Stimulated activated CD4-positive, alpha-beta T cell treated with anti-CD3 and anti-CD28 coated beads, Interleukin-12 subunit alpha, Interleukin-12 subunit beta, amount 100 ng/mL, for 24 hours (primary cell): ENCODE measurements at regions not wholly inside any gene's neighbourhood (a gene's known extent, or its start where the extent isn't known, plus 50 kb on each side); places are given as distances from the start of the nearest gene placed in this dataset.

ENCODE experiments used
- DNase-seq, 2 experiments: peaks; one replicate each; pipeline ENCODE4 v3.0.0-alpha.2; 2020; ENCODE audit warnings: low read depth in 2 of 2

DNA sequence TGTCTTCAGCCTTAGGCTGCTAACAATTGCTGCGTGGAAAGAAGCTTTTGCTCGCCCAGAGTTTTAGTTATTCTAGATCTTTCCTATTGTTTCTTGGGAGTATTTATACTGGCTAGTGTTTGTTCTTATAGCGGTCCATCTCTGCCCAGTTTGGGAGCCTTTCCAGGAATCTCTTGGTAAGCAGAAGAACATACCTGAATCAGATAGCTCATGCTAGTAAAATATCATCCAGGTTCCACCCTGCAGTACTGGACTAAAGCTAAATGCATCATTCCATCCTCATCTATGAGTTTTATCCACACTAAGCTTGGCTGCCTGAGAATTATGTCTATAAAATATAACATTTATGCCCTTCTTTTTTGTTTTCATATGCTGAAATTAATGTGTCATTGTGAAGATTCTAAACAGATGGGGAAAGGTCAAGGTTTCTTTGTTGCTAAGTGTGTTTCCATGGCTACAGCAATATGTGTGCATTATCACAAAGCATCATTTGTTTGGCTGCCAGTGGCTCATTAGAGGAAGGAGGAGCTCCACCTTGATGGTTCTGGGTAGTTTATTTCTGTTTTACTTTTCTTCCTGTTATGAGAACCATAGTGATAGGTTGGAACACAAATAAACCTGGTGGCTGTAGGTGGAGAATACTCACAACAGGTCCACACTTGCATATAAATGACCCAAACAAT lies 182.8 kb downstream of the PIK3C3 start:
- no peak for DNase-seq

DNA sequence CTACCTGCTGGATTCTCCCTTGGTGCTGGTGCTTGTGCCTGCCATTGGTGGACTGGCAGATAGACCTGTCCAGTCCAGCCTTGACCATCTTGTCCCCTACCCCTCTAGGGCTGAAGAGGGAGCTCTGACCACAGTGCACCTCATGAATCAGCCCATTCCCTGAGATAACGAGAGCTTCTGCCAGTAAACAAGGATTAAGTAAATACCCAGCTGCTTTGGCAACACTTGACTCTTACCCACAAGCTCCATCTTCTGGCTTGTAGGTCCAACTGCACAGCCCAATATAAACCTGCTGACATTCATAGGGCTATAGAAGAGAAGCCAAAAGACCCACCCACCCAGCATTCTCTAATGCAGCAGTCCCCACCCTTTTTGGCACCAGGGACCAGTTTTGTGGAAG lies 186.4 kb downstream of the PIK3C3 start:
- DNase-seq: no peak

DNA sequence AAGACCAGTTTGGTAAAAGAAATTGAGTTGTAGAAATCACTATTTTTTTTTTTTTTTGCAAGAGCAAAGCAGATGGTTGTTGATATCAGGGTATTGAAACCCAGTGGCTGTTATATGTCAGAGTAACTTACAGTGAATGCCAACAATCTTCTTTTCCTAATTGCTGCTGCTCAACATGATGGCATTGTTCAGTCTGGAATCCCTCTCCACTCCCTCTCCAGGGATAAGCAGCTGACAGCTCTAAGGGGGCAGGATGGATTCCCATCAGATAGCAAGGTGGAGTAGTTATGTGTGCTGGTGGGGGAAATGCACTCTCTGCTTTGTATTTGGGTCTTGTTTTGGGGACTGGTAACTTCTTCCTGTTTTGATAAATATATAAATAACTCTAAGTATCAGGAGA lies 200.0 kb downstream of the PIK3C3 start:
- DNase-seq: no peak

DNA sequence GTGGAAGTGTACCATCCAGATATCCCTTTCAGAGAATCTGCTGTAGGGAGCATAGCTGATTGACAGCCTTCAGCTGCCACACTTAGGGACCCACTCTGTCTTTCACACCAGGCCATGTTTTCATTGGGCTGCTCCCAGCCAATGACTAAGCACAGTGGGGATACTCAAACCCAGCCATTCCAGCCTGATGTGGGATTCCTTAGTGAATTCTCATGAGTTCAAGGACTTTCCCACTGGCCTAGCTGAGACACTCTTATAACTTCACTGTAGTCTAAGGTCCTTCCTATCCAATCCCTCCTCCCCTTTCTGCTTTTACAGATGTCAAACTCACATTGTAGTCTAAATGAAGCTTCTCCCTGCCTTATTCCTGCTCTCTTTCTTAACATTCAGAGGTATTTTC lies 201.2 kb downstream of the PIK3C3 start:
- DNase-seq: no peak

DNA sequence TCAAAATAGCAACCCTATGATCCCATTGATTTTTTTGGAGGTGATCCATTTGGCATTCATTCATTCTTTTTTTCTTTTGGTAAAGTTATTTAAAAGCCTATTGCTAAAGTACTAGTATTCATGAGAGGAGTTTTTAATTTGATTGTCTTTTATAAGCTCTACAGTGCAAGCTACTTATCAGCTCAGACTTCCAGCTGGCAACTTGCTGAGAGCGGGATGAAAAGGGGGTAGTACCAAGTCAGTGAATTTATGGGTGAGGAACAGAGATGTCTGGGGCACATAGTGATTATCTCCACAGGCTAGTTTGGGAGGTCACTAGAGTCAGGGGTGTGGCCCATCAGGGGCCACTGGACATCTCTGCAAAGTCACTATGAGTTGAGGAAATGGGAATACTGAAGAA lies 202.4 kb downstream of the PIK3C3 start:
- DNase-seq: no peak

DNA sequence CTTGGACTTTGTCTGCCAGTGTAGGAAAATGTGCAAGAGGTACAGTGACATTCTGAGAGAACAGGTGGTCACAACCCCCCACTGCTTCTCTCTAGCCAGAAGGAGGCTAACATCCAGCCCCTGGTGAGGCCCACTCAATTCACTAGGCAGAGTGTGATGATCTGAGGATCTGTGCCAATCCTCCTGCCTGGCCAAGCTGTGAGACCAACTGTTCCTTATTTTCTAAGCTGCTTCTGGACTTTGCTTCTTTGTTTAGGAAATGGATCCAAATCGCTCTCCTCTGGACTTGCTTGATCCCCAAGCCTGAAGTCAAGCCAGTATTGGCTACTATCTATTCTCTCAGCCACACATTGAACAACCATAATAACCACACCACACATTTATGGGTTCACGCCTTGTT lies 202.8 kb downstream of the PIK3C3 start:
- no peak for DNase-seq

DNA sequence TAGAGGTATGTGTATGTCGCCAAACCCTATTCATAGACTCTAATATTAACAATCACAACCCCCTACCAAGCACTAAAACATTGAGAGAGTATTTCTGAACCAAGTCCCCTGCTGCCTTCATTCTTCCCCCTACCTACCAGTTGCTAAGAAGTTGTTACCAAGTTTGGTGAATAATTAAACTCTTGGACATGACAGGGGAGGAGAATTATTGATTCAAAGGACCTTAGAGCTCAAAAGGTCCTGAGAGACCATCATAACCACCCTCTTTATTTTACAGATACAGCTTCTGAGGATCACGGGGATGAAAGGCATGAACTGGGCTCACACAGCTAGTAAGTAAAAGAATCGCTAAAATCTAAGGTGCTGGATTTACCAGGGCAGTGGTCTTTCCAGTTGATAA lies 204.1 kb downstream of the PIK3C3 start:
- DNase-seq: no peak

DNA sequence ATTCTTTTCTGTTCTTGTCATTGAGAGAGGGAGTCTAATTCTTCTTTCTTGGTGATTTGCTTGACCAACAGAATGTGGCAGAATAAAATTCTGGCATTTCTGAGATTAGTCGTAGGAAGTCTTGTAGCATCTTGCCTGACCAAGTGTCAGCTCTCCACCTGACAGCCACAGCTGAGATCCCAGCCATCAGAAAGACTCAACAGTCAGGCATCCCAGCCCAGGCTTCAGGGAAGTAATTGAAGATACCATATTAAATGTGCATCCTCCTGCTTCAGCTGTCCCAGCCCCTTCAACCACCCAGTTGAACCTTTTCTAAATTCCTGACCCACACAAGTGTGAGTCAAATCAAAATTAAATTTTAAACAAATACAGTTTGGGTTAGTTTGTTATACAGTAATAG lies 208.3 kb downstream of the PIK3C3 start:
- no peak for DNase-seq

DNA sequence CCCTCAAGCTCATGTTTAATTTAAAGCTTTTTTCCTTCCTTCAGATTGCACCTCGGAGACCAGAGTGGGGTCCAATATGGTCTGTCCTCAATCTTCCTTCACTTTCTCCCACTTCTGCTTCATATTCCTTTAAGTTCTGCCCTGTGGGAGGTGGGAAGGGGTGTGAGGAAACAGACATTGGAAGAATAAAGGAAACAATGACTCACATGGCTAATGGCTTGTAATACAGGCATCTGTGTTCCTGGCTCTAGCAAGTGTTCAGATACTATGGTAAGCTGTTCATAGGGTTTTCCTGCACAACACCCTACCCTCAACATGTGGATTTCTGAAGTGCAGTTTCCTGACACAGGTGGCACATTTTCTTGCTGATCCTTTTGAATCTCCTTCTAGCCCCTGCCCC lies 209.5 kb downstream of the PIK3C3 start:
- DNase-seq: no peak

DNA sequence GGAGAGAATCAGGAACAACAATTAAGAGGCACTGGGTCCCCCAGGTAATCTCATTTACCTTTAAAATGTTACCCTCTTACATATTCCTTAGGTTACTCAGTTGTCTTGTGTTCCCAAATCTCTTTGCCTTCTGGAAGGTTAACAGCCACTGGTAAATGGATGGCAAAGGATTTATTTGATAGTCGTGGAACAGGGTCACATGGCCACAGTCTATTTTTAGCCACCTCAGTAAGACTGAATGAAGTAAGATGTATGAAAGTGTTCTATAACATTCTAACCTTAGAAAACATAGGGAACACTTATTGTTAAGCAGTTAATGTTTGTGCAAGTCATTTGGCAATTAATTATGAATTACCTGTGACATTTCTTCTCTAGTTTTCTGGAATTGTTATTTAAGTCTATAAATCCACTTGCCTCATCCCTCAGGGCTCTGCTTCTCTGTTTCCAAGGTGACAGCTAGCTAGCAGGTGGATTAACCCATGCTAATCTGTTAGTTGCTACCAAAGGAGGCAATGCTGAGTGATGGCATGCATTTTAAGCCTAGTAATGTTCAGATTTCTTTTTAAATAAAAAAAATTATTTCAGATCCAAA lies 211.0 kb downstream of the PIK3C3 start:
- no peak for DNase-seq

DNA sequence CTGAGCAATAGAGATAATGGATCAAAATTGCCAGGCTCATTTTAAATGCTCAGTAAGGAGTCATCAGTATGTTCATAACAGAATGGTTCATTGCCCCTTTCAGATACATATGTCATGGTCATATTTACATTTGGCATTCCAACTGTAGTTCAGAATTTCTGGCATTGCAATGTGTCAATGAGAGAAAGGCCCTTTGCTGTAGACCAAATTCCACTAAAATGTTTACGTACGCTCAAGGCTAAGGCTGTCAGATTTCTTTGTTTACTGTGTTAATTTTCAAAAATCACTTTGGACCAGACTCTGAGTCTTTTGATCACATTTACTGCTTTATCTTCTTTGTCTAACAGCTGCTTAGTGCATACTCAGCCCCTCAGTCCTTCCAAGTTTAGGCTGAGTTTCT lies 213.5 kb downstream of the PIK3C3 start:
- DNase-seq: no peak

DNA sequence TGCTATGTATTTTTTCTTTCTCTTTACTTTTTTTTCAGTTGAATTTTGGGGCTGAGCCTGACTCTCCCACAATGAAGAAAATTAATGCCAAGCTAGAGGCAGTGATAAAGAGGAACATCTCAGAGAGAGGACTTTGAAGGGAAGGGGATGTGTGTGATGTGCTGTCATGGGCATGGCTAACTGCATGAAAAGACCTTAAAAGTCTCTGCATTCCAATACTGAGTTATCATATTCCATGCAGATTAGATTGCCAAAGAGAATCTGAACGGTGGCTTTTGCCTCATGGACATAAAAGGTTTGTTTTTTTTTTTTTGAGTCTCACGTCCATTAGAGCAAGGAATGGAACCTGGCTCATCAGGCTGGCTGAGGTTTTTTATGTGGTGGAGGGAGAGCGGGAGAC lies 213.9 kb downstream of the PIK3C3 start:
- DNase-seq: no peak

DNA sequence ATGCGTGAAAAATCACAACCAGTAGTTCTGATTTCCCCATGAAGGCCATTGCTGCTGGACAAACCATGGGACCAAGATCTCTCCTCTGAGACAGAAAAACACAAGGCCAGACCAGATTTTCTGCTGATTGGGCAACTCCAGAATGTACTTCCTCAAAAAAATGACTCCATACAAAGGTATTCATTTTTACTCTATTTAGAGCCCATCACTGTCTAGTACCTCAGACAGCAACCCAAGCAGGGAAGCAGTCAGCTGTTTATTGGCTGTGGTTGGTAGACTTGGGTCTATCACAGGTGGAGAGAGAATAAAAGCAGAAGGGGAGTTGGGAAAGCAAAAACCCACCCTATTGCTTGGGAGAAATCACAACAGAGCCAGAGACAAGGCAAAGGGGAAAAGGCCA lies 219.9 kb downstream of the PIK3C3 start:
- no peak for DNase-seq

DNA sequence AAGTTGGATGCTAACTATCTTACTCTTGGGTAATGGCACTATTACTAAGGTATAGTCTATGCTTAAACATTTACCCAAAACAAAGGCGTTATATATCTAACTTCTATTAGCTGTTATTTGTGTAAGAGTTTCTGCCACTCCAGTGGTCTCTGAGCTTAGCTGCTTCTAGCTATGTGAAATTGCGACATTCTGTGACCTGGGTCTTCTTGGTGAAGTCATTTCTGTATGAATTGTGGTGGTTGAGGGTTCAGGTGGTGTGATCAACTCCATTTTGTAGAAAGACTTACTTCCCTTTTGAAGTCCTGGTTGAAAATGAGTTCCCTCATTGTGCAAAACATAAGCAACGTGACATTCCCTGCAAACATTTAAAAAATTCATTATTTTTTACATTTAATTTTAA lies 221.6 kb downstream of the PIK3C3 start:
- no peak for DNase-seq

DNA sequence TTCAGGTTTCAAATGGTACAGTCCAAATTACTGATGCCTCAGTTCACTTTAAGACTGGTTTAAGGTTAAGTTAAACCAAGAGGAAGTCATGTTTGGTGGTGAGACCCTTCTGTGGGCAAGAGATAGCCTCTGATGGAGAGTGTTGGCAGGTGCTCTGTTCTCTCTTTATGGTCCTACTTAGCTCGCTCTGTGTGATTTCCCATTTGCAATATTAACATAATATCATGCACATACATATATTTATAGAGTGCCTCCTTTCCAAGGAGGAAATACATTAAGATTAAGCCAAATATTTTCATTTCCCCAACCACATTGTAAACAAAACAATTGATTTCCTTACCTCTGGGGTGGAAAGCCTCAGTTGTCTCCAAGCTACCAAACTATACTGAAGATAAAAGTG lies 222.4 kb downstream of the PIK3C3 start:
- no peak for DNase-seq

DNA sequence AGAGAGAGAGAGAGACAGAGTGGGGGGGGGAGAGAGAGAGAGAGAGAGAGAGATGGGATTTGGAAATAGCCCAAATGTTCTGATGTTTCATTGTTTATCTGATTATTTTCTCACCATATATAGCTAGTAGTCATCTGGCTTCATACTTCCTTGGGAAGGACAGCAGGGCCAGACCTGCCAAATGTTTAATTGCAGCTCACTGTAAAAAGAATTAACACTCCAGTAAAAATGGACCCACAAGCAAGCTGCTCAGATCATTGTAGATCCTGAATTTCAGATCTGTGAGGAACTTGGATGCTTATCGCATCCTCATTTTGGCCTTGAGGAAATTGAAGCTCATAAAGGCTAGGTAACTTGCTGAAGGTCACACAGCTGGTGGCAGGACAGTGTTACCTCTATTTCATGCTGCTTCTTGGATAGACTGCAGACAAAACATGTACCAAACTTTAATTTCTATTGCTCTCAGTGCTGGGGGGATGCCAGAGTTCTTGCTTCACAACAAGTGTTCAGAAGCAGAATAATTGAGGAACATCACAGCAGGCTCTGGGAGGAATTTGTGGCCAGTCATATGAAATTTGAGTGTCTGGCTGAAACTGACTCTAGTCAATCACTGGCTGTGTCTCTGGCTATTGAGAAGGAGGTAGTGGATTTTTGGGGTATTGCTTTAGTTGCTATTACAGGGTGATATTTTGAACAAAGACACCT lies 223.5 kb downstream of the PIK3C3 start:
- no peak for DNase-seq

DNA sequence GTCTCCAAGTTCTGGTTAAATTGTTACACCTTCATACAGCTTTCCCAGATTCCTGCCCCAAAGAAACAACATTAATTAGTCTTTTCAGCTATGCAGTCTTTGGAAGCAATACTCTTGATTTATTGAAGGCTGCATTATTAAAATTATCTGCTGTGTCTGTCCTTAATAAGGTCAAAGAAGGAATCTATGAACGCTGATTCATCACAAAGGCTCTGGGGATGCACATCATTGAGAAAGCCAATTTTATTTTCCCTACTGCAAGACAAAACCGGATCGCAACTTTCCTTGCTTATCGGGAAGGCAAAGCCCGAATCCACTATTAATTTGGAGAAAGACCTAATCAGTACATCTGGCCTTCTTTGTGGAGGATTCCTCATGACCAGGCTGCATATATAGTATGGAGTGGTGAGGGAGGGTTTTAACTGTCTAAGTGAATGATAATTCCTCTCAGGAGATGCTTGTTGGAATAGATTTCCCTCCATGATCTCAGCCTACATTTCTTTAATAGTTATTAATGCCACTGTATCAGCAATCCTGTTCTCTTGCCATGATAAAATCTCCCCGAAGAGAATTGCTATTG lies 224.6 kb downstream of the PIK3C3 start:
- DNase-seq: no peak

DNA sequence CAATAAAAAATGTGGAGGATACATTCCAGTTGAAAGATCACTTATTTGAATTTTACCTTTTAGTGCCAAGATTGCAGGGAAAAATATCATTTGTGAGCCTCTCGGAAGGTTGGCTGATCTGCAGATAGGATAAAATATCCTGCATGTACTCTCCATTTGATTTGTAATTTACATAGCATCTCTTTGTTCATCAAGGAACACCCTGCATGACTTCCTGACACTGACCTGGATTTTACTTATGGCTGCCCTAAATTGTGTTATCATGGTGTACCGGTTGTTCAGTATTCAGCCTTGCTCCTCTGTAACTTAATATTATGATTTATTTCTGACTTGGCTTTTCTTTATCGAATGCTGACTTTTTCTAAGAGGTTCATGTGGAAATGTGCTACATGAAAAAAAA lies 226.4 kb downstream of the PIK3C3 start:
- DNase-seq: no peak

DNA sequence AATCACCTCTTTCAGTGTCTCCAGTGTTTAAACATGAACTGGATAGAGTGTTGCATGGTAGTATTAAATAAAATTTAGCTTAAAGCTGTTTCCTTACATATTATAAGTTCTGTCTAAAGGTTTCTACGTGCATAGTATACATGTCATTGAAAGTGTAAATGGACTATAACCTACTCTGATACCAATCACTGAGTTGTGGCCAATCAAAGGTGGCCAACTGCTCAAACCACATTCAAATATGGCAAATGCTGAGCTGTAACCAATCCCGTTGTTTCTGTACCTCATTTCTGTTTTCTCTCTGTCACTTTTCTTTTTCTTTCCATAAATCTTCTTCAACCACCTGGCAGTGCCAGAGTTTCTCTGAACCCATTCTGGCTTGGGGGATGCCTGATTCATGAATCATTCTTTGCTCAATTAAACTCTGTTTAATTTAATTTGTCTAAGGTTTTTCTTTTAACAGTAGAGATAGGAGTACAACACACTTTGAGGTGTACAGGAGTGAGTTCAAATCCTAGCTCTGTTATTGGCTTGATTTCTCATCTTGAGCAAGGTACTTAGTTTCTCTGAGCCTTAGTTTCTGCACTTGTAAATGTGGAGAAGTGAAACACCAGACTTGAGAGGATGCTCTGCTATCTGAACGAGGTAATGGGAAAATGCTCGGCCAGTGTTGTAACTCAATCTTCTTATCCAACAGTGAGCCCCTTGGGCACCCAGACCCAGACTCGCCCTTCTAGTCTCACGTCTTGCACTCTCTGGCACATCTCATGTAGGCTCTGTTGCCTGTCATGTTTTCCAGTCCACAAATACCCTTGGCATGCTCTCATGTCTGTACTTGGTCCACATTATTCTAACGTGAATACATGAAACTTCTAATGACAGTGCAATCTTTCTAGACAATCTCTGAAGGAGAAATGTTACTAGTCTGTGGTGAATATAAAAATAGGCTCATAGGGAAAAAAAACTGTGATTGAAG lies 228.0 kb downstream of the PIK3C3 start:
- DNase-seq: no peak

DNA sequence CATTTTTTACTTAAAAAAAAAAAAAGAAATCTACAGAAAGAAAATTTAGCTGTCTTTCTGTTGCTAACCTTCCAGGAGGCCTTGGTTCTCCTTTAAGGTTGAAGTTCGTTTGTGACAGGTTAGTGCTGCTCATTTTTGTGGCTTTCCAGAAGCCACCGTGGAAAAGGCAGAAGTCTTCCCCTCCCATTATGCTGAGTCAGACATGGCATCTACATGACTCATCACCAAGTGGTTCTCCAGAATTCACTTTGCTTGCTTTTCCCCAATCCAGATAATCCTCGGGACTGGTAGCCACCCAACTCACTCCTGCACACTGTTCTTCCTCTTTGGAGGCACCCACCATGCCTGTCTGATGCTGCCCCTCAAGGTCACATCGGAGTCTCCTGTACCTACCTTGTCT lies 228.7 kb downstream of the PIK3C3 start:
- no peak for DNase-seq

DNA sequence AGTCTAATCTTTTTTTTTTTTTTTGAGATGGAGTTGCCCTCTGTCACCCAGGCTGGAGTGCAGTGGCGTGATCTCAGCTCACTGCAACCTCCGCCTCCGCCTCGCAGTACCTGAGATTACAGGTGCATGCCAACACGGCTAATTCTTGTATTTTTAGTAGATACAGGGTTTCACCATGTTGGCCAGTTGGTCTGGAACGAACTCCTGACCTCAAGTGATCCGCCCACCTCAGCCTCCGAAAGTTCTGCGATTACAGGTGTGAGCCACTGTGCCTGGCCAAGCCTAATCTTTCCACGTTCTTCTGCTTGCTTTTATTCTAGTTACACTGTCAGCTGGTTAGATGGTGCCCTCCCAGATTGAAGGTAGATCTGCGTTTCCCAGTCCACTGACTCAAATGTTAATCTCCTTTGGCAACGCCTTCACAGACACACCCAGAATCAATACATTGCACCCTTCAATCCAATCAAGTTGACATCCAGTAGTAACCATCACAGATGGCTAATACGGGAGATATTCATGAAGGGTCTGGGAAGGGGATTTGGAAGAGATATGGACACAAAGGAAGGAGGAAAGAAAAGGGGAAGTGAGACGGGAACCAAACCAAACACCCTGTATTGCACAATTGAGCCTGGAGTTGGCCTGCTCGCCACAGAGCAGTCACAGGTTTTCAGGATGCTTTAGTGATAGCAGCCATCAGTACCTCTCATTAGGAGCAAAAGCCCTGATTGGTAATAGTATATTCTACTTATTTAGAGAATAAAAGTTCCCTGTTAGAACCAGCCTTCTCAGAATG lies 229.8 kb downstream of the PIK3C3 start:
- DNase-seq: no peak
